Activated CD4-positive, alpha-beta T cell treated with anti-CD3 and anti-CD28 coated beads, Interleukin-2, amount 50 U/mL, for 48 hours (primary cell): ENCODE measurements at regions not wholly inside any gene's neighbourhood (a gene's known extent, or its start where the extent isn't known, plus 50 kb on each side); places are given as distances from the start of the nearest gene placed in this dataset.
"Not testable (repeated sequence)": the region's sequence is repeated elsewhere in the genome, so short reads cannot be mapped to it uniquely, and the experiment has no call there.

Experiments
- DNase-seq, 2 experiments: peaks; one replicate each; pipeline ENCODE4 v3.0.0-alpha.2; 2020

DNA sequence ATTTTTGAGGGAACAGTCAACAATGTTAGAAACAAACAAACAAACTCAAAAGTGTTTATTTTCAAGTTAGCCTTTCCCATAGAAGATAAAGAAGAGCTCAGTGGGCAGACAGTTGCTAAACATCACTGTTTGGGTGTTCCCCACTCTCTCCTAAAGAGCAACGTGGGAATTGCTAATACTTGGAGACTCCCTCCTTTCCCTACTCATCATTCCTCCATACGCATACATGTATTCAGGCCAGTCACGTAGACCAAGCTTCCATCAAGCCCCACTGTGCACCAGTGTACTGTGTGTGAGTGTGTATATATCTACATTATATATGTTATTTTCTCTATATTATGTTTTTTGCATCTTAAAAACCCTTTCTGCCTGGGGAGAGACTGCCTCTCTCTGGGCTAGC, 115.0 kb upstream of the EGFLAM start:
- no peak for DNase-seq

DNA sequence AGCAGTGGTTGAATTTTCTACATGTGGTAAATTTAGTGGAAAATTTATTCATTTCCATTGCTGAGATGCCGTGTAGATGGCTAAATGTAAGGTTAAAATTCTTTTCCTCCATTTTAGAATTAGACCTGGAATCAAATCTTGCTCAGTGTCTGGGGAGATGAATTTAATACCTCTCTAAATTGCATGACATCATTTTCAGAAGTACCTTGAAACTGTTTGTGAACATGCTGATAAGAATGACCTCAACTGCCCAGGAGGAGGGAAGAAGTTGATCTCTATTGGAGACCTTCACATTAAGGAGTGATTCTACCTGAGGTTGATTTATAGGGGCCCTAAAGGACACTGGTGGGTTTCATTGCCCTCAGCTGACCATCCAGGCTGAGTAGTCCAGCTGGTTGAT, 116.7 kb upstream of the EGFLAM start:
- DNase-seq, result no peak

DNA sequence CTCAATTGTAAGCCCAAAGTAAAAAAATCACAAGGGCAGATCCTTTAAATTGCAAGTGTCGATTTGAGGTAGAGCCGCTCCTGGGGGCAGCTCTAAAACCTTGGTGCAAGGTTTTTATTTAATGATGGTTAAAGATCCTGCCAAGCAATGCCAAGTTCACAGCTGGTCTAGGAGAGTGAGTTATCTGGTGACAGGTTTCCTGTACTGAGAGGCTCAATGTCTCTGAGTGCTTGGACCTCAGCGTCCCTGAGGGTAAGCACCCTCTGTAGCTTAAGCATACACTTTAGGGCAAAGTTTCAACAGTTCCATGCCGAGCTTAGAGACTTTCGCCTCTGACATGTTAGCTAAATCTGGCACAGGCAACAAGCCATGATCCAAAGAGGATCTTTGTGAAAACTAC, 119.8 kb upstream of the EGFLAM start:
- DNase-seq, result no peak

DNA sequence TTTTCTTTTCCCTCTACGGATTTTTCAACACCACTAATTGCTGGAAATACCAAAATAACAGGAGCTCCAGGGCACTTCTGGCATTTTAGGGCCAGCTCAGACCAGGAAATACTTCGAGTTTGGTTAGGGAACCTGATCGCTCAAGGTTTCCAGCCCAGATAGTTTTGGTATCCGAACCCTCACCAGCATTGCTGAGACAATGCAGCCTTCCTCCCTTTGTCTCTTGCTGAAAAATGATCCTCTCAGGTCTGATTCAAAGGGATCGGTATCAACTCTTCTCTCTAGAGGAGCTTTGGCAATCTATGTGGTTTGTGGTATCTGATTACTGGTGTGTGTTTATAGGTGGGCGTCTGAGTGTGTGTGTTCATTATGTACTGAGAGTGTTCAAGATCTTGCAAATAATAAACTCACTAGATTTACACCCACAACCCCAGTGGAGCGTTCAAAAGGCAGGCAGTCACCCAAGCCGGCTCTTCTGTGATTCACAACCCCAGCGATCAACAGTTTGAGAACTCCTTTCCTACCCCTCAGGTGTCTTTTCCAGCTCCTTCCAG, 122.8 kb upstream of the EGFLAM start:
- DNase-seq, result no peak

DNA sequence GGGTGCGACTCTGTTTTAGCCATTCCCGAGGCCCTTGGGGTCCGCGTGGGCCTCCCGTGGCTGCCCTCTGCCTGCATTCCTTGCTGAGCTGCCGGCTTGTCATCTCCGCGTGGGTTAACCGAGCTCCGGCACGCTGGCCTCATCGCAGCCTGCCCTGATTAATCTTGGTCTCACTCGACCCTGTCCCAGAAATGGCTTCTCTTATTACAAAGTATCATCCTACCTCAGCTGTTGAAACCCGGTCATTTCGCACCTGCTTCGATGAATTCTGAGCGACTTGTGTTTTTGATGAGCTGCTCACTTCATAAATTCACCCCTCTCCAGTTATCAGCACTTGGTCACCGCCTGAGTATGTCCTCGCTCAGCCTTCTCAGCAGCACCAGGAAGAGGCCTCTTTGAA, 123.5 kb upstream of the EGFLAM start:
- no peak for DNase-seq

DNA sequence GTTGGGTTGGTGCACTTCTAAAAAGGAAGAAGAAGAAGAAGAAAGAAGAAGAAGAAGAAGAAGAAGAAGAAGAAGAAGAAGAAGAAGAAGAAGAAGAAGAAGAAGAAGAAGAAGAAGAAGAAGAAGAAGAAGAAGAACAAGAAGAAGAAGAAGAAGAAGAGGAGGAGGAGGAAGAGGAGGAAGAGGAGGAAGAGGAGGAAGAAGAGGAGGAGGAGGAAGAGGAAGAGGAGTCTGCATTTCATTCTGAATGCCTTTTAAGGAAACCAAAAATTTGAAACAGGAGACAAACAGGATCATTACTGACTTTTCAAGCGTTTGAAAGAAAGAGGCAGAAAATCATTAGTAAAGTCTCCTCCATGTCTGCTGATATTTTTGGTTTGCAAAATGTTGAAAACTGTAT, 124.1 kb upstream of the EGFLAM start:
- DNase-seq, result not testable (repeated sequence)

DNA sequence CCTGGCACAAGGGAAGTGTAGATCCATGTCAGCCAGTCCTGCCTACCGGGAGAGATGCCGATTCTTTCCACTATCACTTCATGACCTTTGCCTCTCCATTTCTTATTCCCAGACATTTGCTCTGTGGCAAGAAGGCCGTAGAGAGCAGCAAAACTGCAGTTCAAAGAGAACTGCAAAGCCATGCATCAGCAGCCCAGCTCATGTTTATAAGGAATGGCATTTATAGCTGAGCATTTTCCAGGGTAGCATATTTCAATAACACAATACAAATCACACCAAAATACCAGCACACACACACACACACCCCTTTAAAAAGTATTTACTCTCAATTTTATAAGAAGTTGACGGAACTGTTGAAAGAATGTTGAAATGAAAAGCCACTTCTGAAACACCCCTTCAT, 126.7 kb upstream of the EGFLAM start:
- no peak for DNase-seq

DNA sequence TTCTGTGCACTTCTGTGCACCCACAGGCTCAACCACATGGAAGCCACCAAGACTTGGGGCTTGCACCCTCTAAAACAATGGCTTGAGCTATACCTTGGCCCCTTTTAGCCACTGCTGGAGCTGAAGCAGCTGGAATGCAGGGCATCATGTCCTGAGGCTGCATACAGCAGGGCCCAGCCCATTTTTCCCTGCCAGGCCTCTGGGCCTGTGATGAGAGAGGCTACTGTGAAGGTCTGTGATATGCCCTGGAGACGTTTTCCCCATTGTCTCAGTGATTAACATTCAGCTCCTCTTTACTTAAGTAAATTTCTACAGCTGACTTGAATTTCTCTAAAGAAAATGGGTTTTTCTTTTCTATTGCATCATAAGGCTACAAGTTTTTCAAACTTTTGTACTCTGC, 134.0 kb upstream of the EGFLAM start:
- DNase-seq, result no peak

DNA sequence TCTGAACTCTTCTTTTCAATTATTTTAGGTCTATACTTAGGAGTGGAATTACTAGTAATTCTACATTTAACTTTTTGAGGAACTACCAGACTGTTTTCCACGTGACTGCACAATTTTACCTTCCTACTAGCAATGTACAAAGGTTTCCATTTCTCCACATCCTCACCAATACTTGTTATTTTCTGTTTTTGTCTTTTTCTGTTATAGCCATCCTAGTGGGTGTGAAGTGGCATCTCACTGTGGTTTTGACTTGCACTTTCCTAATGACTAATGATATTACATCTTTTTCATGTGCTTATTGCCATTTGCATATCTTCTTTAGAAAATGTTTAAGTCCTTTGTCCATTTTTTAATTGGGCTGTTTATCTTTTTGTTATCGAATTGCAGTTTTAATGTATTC, 136.9 kb upstream of the EGFLAM start:
- DNase-seq, result no peak

DNA sequence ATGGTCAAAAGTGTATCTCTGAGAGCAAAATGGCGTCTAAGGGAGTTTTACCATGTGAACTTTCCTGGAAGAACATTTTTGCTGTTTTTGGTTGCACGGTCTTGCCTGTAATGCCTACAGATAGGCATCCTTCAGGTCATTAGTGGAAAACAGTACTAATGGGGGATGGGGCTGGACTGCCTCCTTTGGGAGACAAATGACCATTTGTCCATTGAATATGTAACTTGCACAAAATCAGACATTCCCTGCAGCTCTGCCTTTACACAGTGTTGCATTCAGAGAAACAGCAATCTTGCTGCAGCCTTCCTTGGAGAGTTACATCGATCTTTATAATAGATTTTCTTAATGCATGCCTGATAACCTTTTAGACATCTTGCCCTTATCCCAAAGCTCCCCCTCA, 138.5 kb upstream of the EGFLAM start:
- DNase-seq, result no peak

DNA sequence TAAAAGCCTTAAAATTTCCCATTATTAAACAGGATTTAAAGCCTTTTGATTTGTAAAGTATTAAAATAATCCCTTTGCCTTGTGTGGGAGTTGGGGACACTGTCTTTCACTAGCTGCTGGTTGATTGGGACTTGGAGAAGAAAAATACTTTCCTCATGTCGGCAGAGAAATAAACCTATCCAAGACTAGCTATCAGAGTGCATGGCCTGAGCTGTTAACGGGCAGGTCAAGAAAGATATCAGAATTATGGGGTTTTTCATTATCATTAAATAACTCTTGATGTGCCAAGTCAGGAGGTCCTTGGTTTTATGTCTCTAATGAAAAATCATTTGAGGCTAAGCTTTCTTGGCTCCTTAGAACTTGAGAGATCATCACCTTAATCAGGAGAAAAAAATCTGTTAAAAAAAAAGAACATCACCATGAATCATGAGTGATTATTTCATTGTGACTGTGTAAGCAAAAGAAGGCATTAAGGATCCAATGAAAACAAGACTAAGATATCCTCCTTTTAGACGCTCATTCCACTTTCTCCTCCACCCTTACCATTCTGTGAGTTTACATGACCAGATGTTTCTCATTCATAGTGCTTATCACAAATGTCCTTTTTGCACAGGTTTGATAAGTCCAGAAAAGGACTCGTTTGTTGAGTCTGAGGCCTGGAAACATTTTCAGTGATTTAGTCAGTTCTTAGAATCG, 140.4 kb upstream of the EGFLAM start:
- DNase-seq, result no peak

DNA sequence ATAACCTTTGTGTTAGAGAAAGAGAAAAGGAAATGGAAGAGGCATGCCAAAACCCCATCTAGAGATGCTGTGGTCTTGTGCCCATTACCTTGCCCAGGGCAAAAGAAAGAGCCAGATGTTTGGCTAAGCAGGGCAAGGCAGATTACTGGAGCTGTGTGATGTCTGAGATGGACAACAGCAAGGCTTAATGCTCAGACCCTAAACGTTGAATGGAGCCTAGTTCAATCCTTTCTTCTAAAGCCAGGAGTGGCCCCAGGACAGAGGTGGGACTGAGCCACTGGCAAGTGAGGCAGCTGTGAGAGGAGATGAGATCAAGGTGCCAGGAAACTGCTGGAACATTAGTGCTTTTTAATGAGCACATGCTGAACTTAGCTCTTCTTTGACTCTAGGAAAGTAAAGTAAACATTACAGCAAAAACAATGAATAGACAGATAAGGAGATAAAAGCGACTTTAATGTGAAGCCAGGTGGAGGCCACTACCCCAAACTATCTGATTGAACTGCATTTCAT, 143.0 kb upstream of the EGFLAM start:
- DNase-seq, result no peak

DNA sequence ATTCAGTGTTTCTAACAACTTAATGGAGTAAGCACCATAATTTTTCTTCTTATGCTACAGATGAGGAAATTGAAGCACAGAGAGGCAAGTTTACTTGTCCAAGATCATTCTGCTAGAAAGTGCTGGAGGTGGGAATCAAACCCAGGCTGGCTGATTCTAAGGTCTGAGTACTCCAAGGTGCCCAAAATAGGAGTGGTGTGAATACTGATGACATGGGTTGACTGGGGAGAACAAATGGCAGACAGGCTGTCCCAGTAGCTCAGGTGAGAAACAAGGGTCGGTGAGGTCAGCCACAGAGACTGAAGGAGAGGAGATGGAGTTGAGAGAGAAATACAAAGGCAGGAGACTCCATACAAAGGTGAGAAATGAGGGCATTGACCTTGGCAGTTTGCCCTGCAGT, 144.5 kb upstream of the EGFLAM start:
- DNase-seq, result no peak

DNA sequence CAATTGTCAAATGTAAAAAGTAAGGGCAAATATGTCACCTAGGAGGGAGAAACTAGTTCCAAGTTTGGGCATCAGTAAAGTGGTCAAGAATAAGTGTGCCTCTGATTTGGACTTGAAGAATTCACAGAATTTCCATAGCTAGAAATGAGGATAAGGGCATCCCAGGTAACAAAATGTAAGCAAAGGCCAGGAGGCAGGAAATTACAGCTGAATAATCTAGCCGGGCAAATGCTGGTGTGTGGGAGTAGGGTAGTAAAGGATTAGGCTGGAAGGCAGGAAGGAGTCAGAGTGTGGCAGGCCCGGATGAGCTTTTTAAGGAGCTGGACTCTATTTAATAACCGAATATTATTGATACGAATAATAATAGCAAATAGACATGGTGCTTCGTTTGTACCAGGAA, 144.9 kb upstream of the EGFLAM start:
- no peak for DNase-seq

DNA sequence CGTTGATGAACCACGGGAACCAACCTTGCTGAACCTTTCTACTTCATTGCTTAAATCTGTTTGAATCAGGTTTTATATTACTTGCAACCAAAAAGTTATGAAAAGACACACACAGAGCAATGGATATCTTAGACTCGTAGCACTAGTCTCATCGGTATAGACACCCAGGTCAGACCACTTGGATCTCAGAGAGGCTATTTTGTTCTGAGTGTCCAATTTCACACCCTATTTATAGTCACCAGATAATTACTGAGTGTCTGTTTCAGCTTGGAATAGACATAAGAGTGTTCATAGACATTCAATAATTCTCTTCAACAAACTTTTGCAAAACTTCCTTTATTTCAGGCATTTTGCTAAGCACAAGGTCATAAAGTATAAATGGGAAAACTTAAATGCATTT, 145.4 kb upstream of the EGFLAM start:
- DNase-seq, result no peak

DNA sequence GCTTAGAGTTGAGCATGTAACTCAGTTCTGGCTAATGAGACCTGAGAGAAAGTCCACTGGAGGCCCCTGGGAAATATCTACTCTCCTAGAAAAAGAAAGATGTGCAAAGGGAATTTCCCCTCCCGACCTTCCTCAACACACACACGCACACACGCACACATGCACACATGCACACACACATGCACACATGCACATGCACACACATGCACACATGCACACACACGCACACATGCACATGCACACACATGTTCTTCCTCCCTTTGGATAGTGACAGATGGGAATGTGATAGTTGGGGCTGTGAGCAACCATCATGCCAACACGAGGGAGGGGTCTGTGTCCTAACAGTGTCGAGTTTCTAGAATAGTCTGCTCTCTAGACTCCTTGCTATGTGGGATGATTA, 148.2 kb upstream of the EGFLAM start:
- no peak for DNase-seq

DNA sequence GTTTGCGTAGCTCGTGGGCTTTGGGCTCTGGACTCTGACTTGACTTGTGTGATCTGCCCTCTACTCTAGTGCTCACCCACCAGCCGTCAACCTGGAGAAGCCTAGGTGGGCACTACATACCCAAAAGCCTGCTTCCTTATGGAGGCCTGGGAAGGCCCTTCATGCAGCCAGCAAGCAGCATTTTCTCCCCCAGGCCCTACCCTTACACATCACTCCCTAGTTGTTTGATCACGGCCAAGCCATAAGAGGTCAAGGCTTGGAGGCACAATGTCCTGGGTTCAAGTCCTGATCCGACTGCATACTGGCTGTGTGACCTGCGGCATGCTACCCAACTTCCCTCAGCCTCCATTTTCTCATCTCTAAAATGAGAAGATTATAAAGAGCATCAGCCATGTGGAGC, 151.3 kb upstream of the EGFLAM start:
- DNase-seq, result no peak

DNA sequence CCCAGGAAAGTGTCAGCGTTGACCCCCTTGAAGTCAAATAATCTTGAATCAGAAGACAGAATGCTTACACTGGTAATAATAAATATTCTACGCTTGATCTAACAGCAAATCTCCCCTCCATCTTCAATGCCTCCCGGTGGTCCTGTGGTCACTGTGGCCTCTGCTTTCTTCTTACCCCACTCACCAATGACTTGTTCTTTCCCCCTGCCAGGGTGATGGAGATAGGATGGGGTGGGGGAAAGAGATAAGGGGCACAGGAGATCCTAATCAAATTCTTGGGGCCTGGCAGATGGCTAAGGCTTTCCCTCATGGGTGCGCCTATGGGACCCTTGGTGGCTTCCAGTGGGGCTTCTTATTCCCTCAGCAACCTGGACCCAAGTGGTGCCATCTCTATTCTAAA, 152.6 kb upstream of the EGFLAM start:
- DNase-seq, result no peak

DNA sequence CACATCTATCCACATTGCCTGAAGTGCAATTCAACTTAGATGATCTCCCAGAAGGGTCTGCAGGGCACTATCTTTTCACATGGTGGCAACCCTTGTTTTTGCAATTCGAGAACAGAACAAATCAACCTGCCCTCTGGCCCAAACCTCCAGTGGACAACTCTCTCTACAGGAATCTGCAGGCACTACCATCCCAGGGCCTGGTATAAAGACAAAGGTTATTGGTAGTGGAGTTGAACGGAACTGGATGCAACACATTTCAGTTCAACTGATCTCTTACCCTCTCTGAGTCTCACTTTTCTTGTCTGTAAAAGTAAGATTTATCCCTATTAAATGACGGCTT, 153.2 kb upstream of the EGFLAM start:
- no peak for DNase-seq

DNA sequence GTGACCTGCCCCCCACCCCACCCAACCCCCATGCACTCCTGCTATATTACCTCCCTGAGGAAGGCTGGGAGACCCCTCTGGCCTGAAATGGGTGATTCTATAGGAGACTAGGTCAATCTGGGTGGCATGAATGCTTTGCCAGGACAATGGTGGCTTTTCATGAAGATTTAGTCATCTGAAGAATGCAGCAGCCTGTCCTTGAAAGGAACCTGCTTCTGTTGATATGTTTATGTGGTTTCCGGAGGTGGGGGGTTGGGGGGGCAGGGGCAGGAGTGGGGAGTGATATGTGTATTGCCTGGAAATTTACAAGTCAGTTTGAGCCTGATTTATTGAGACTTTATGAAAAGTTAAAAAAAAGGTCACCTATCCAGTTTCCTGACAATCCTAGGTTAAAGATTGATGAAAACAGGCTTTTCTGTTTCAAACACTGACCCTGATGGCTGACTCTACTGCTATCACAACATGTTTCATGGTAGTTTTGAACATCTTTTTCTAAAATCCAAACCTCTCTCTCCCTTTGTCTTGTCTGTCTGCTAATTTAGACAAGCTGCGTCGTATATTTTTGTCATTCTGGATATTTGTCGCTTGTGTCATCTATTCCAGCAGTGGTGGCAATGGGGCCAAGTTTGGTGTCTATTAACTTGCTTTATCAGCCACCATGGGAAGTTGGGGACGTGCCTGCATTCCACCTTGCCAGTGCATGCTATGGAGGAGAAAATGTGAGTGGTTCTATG, 153.7 kb upstream of the EGFLAM start:
- DNase-seq, result no peak

DNA sequence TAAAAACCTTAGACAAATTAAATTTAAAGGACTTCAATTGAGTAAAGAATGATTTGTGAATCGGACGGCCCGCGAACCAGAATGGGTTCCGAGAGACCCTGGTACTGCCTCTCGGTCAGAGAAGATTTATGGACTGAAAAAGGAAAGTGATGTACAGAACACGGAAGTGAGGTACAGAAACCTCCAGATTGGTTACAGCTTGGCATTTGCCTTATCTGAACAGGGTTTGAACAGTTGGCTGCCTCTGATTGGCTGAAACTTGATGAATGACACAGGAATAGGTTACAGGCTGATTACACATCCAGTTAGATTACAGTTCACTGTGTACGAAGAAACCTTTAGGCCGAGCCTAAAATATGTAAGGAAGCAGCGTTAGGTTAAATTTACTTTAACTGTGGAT, 156.5 kb upstream of the EGFLAM start:
- DNase-seq, result no peak

DNA sequence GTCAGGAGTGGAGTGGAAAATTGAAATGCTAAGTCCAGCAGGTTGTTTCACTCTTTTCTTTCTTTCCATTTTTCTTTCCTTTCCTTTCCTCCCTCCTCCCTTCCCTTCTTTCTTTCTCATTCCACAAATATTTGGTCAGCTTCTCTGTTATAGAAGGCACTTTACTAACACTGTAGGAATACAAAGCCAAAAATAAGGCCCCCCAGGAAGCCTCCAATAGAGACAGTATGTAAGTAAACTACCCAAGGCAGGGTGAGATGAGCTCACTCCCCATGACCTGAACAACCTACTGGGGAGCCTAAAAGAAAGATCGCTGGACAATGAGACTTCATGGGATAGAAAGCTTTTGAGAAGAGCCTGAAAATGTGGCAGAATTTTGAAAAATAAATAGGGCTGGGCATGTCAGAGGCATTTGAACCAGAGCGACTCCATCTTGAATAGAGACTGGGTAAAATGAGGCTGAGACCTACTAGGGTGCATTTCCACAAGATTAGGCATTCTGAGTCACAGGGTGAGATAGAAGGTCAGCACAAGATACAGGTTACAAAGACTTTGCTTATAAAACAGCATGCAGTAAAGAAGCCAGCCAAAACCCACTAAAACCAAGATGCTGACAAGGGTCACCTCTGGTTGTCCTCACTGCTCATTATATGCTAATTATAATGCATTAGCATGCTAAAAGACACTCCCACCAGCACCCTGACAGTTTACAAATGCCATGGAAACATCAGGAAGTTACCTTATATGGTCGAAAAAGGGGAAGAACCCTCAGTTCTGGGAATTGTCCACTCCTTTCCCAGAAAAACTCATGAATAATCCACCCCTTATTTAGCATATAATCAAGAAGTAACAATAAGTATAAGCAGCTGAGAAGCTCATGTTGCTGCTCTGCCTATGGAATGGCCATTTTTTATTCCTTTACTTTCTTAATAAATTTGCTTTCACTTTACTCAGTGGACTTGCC, 158.9 kb upstream of the EGFLAM start:
- DNase-seq, result no peak

DNA sequence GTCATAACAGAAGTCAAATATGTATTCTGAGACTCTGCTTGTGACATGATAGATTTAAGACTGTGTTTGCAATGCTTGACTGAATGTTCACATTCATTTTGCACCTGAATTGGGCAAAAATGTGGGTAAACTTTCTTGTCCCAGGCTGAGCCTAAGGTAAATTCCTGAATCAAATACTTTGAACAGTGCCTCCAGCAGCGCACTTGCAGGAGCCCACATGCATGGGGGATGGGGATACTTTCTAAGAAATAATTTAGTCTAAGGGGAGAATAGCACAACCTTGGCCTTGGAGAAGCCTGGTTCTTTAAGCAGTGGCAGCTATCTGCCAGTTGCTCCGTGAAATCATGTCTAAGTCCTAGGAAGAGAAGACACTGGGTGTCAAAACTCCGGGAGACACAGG, 163.5 kb upstream of the EGFLAM start:
- DNase-seq, result no peak
